ENCODE measurements at regions not wholly inside any gene's neighbourhood (a gene's known extent, or its start where the extent isn't known, plus 50 kb on each side); places are given as distances from the start of the nearest gene placed in this dataset.
"Not testable (repeated sequence)": the region's sequence is repeated elsewhere in the genome, so short reads cannot be mapped to it uniquely, and the experiment has no call there.

DNA sequence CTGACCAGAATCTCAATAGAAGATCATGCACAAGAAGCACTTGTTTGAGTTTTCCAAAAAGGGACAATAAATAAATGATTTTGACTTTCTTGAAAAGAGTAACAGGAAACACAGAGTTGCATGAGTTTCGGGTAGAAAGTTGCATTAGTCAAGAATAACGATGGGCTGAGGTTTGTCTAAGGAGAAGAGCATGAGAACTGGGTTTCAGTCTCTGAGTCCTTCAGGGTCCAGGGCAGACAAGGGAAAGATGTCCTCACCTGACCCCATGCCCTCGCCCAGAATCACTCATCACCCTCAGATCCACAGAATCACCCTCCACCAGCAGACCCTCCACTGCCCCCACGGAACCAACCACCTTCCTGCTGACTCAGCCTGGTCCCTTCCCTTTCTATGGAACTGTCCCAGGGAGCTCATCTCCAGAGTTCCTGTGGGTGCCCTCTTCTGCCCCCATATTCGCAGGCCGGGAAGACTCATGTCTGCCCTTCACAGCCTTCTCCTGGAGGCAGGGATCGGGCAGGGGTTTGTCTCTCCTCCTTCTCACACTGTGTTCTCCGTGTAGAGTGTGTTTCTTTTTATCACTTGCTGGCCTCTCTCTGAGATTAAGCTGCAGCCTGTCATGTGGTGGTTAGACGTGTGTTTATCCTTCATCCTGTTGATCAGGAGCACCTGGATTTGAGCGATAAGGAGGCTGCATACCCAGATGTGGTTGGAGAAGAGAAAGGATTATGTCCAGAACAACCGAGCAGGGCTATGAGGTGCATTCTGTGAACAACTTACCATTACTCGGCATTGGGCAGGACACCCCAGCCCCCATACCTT lies 442.6 kb downstream of the MAT2B start:
- no peak for DNase-seq (ENCODE audit: low read depth in 3 of 3)

DNA sequence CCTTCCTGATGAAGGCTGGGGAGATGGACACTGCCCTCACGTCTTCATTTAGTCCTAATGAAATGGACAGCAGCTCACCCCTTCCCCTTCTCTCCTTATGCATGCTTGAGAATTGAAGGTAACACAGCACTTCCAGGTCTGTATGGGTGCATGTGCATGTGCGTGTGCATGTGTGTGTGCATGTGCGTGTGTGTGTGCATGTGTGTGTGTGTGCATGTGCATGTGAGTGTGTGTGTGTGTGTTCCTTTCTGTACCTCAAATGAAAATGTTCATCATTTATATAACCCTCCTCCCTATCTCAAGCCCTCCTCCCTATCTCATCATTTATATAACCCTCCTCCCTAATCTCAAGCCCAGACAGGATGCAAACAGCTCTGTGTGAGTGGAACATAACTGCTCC lies 444.8 kb downstream of the MAT2B start:
- no peak for DNase-seq (ENCODE audit: low read depth in 3 of 3)

DNA sequence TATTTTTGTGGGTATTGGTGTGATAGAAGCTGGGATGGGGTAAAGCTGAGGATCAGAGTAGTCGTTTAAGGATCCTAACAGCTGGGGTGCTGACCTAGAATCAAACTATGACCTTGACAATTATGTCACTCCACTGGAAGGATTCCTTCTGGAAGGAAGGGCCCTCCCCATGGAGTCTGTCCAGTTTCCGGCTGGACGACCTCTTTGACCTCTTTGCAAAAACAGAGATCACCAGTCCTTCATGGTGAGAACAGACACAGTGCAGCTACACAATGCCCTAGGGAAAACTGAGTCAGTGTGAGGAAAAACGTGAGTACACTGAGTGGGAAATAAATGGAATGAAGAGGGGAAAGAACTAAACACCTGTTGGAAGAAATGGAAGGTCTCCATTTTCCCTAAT lies 445.6 kb downstream of the MAT2B start:
- DNase-seq (ENCODE audit: low read depth in 3 of 3), result no peak

DNA sequence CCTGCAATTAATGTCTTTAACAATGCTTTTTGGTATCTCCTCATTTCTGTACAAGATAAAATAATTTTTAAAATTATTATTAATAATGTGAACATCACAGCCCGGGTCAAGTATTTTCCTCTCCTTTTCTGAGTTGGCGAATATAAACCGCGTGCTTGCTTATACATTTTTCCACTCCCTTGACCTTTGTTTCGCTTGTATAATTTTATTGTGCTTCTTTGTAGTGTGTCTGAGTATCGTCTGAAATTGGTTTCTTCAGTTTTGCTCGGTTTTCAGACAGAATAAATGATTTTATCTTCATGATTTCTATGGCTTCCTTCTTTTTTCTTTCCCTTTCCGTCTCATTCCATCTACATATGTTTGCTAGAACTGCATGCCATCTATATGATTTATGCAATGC lies 448.5 kb downstream of the MAT2B start:
- no peak for DNase-seq (ENCODE audit: low read depth in 3 of 3)

DNA sequence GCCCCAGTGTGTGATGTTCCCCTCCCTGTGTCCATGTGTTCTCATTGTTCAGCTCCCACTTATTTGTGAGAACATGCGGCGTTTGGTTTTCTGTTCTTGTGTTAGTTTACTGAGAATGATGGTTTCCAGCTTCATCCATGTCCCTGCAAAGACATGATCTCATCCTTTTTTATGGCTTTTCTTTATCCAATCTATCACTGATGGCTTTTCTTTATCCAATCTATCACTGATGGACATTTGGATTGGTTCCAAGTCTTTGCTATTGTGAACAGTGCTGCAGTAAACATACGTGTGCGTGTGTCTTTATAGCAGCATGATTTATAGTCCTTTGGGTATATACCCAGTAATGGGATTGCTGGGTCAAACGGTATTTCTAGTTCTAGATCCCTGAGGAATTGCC lies 455.8 kb downstream of the MAT2B start:
- DNase-seq (ENCODE audit: low read depth in 3 of 3), result not testable (repeated sequence)

DNA sequence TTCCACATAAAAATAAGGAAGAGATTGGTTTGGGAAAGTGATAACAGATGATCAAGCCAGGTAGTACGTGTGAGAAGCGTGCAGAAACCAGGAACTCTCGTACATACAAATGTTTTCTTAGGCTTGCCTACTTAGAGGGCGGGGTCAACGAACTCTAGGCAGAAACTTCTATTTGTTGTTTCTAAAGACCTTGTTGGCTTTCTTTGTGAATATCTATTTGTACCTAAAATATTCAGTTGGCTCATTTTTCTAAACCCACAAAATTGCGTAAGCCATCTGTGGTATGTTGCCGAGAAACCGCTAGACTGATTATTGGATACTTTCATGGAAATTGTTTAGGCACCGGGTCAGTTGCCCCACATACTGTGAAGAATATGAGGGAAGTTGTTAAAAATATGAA lies 458.5 kb downstream of the MAT2B start:
- DNase-seq (ENCODE audit: low read depth in 3 of 3), result no peak

DNA sequence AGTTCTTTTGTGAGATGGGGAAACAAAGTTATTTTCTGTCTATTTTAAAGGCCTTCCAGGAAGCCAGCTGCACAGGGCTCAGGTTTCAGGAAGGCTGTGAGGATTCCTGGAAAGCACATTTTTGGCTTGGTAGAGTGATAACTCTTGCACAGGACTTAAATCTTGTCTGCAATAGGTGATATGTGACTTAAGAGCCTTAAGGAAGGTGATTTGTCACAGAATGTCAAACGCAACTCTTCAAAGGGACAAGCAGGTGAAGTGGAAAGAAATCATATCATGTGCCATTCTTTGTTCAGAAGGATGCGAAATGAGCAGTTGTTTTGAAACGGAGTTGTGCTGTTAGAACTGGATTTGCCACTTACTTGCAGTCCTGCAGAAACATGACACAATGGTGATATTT lies 459.3 kb downstream of the MAT2B start:
- DNase-seq (ENCODE audit: low read depth in 3 of 3), result no peak

DNA sequence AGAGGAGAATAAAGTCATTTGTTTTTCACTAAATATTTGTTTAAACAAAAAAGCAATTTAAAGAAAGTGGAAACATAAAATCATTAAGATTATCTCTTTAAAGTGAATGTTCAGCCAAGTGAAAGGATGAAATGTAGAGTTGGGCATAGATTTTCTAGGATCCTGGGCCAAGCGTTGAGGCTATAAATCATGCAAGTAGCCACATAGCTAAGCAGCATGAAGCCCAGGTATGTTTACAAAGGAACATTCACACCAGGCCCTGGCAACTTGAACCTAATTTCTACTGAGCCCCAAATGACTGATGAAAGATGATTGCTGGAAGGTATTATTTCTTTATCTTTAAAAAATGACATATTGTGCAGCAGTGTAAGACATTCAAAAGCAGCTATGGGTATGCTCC lies 461.8 kb downstream of the MAT2B start:
- DNase-seq (ENCODE audit: low read depth in 3 of 3), result no peak

DNA sequence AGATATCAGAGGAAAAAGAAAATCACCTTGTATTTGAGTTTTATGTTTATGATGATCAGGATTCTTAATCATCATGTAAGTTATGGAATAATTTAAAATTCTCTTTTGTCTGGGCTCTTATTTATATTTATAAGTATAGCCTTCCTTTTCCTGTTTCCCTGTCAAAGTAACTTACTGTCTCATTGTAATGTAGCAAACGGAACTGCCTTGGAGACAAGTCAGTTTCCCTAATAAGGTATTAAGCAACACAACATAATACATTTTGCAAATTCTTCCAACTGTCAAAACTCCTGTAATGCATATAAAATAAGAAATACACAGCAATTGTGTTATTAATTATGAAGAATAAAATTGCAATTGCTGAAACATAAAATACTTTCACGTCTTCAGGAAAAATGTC lies 463.2 kb downstream of the MAT2B start:
- no peak for DNase-seq (ENCODE audit: low read depth in 3 of 3)

DNA sequence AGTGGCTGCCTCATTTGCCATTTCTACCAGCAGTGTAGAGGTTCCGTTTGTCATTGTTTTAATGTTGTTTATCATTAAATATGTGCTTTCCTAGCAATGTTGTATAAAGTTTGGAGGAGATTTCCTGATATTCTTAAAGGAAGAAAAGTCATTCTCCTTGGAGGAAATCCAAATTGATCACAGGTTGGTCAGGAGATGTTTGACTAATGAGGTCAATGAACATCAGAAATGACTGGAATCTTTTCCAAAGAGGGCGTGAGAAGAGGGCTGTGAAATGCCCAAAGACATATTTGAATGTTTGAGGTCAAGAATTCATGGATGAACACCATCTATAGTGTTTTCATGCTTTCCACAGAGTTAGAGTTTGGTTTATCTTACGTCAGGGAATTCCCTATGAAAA lies 471.3 kb downstream of the MAT2B start:
- no peak for DNase-seq (ENCODE audit: low read depth in 3 of 3)

DNA sequence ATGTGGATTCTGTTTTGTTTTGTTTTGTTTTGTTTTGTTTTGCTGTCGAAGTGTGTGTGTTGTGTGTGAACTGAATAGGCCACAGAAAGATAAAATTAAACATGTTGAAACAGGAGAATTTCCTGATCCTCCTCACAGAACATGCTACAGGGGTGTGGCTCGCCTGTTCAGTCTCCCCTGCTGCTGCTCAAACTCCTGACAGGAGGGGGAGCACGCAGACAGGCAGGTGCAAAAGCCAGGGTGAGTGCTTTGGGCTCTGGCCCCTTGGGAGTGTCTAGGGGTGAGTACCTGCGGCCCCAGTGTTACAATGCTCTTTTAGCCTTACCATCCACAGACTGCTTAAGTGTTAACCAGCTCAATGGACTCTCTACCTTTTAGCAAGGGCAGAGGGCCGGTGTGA lies 473.5 kb downstream of the MAT2B start:
- DNase-seq (ENCODE audit: low read depth in 3 of 3), result no peak

DNA sequence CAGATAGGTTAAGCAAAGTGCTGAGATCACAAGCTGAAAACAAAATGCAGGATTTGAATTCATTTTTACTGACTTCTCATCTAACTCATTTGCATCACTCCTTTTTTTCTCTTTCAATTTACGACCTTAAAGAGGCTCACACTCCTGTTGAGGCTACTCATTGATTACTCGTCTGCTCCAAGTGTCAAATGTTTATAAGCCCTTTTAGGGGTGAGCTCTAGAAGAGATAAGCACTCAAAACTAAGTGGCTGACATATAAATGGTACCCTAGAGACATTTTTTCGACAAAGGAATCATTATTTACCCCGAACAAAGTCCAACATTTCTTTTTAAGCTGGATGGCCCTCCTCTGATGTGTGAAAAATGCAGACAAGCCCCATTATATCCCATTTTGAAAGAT lies 483.1 kb downstream of the MAT2B start:
- DNase-seq (ENCODE audit: low read depth in 3 of 3), result no peak

DNA sequence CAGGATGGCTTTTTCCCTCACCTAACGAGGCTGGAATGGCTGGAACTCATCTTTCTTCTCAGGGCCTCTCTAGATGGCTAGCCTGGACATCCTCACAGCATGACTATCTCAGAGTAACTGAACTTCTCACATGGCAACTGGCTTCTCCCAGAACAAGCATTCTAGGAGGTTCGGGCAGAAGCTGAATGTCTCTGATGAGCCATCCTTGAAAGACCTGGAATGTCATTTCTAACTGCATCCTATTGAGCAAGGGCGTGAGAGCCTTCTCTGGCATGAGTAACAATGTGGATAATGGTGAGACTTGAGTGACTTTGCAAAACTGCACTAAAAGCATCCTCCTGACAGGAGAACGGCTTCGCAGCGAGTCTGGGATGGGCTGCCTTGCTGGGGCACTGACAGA lies 487.7 kb downstream of the MAT2B start:
- no peak for DNase-seq (ENCODE audit: low read depth in 3 of 3)

DNA sequence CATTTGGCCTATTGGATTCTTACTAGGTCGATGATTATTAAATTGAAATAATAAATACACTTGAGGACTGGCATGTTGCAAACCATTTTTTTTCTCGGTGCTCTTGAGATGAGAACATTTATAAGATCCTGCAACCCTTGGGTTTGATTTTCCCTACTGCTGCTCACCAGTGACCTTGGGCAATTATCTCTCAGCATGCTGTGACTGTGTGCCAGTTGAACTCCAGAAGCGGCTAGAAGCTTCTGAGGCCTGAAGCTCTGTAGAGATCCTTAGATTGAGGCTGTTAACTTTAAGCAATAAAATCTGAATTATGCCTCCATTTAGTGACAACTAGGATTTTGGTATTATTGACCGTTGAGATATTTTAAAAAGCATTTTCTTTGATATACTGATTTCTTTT lies 489.8 kb downstream of the MAT2B start:
- no peak for DNase-seq (ENCODE audit: low read depth in 3 of 3)

DNA sequence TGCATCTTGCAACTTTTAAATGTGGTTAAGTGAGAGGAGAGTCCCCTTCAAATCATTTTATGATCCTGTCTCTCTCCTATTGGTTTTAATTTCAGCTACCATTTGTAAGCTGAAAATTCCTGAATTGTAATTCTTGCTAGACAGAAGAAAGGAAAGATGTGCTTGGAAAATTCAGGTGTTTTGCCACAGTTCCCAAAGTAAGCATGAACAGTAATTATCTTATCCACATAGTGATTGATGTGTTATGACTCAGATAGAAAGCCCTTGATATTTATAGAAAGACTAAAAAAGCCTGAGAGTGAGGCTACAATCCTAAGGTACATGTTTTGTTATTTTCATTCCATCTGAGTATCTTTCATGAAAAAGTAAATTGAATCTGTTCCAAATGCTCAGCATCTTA lies 492.5 kb downstream of the MAT2B start:
- DNase-seq (ENCODE audit: low read depth in 3 of 3), result no peak

DNA sequence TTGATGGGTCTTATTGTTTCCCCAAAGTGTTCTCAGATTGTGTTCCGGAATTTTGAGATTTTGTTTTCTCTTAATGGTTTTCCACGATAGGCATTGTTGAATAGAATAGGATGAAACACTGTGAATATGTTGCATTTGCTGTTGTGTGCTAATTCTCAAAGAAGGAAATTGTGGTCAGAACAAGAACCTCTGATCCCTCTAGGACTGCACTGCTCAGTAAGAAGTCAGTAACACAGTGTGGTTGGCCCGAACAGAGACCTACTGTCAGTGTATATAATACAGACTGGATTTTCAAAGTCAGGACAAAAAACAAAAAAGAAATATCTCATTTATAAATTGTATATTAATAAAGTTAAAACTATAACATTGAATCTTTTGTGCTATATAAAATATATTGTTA lies 494.8 kb downstream of the MAT2B start:
- DNase-seq (ENCODE audit: low read depth in 3 of 3), result no peak

DNA sequence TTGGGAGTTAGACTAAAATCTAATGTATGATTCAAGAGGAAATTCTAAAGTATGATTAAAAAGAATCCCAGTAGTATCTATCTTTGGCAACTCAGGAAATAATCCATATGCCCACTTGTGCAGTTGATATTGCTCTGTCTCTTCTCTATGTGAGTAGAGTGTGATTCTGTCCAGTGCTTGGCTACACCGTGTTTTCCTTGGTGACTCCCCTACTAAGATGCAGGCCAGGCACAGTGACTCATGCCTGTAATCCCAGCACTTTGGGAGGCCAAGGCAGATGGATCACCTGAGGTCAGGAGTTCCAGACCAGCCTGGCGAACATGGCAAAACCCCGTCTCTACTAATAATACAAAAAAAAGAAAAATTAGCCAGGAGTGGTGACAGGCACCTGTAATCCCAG lies 495.4 kb downstream of the MAT2B start:
- no peak for DNase-seq (ENCODE audit: low read depth in 3 of 3)

DNA sequence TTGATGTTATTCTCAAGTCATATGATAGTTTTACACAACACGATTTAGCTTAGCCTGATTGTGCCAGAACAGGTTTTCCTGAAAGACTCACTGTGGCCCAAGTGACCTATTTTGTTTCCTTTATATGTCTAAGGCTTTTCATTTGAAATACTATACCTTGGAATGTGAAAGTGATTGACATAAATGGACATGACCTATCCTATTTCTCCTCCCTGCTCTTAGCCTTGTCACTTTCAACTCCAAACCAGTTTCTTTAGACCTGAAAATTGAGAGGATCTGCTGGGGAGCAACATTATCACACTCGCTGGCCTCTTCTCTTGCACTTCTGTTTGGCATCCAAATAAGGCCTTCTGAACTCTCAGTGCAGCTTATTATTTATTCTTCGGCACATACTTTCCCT lies 496.8 kb downstream of the MAT2B start:
- DNase-seq (ENCODE audit: low read depth in 3 of 3), result no peak

DNA sequence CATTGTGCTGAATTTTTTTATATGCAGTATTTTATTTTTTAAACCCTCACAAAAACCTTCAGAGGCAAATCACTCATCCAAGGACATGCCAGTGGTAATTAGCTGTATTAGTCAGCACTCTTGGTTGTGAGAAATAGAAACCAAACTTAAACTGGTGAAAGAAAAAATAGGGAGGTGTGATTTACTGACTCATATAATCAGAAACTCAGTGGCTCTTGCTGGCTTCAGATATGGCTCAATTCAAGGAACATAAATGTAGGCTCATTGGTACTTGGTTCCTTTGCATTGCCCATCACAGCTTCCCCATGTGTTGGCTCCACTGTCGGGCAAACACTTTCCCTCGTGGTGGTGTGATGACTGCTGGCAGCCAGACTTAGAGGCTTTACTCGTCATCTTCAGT lies 497.2 kb downstream of the MAT2B start:
- DNase-seq (ENCODE audit: low read depth in 3 of 3), result no peak

DNA sequence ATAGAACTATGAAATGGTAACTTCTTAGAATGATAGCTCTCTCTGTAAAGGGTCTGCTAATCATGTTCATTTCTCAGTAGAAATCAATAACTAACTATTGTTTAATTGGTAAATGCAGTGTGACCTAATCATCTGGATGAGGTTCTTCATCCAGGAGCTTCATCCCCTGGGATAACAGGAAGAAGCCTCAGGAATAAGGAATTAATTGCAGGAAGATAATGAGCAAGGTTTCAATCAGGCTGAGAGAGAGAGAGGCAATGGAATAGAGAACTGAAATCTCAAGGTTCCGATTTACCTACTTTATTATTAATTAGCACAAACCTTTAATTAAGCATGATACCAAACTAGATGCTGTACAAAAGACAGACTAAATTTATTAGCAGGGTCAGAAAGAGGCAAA lies 499.7 kb downstream of the MAT2B start:
- DNase-seq (ENCODE audit: low read depth in 3 of 3), result no peak

DNA sequence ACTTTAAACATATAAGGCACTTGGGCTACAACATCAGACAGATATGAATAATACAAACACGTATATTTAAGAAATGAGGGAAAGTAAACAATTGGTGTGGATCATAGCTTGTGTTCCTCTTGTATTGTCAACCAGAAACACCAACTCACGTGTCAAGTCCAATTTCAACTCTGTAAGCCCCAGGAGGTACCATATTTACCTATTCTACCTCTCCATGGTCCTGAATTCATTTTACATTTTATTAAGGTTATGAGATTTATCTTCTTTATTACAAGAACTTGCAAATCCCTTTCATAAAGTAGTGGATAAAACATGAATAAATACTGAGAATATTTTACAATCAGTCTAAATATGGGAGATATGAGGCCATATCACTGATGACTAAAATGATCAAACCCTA lies 501.6 kb downstream of the MAT2B start:
- no peak for DNase-seq (ENCODE audit: low read depth in 3 of 3)

DNA sequence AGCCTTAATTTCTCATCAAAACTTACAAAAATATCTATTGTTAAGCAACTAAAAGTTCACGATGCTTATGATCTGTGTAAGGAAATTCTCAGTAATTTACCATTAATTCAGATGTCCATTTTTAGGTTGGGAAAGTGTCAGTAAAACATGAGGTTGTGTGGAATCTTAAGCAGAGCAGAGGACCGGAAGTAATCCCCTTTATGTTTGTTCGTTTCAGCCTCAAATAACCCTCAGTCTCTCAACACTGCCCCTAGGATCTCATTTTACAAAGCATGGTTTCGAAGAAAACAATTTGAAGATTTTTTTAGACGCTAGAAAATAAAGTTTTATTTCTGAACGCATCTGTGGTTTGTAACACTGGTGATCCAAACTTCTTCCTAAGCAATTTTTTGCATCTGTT lies 504.2 kb downstream of the MAT2B start:
- DNase-seq (ENCODE audit: low read depth in 3 of 3), result no peak

DNA sequence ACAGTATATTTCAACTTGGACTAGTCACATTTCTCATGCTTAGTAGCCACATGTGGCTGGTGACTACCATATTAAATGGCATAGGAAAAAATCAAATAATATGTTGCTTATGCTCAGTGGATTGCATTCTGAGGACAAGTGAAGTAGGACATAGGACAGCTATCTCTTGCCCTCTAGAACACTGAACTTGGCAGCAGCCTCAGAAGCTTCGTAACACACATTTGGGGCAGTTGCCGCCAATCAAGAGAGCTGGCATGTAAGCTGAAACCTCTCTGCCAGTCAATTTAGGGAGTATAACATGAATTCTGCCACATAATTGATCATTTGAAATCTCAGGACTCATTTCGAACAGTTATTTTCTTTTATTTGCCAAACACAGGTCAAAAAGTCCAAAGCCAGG lies 505.5 kb downstream of the MAT2B start:
- DNase-seq (ENCODE audit: low read depth in 3 of 3), result no peak

DNA sequence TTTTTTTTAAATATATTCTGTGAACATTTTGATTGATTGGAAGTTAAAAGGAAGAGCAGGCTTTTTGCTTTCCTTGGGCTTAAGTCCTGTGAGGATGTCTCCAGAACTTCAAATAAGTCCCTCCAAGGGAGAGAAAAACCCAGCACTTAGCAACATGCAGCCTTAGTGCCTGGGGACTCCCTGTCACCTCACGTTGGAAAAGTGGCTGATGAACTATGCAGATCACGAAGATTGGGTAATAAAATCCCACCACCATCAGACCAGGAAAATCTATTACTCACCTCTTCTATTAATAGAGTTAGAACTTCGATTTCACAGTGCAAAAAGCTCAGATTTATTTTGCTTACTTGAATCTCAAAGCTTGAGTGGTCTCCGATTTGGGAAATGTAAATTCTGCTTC lies 507.0 kb downstream of the MAT2B start:
- DNase-seq (ENCODE audit: low read depth in 3 of 3), result no peak
